Central memory CD8-positive, alpha-beta T cell (primary cell): ENCODE measurements at regions not wholly inside any gene's neighbourhood (a gene's known extent, or its start where the extent isn't known, plus 50 kb on each side); places are given as distances from the start of the nearest gene placed in this dataset.
"Not testable (repeated sequence)": the region's sequence is repeated elsewhere in the genome, so short reads cannot be mapped to it uniquely, and the experiment has no call there.

Source experiments
- ATAC-seq: fragments of 150-1000 bp; cut with Tn5 transposase; replicated peaks from 2 replicates; pipeline ENCODE4 v1.10.0; 2022; ENCODE audit warnings: mild to moderate bottlenecking, moderate FRiP score, moderate number of reproducible peaks; ENCODE audit not compliant: poor library complexity, severe bottlenecking; ENCODE audit errors: extremely low read depth
- DNase-seq, 2 donors: peaks; one replicate each; pipeline ENCODE4 v3.0.0; 2021; ENCODE audit warnings: low spot score in 2 of 2
- H3K27ac Mint-ChIP-seq: one replicate; pipeline ENCODE4 v1.8.0; 2022; ENCODE audit warnings: low read depth, mild to moderate bottlenecking, moderate library complexity, mixed read lengths
- H3K27me3 Mint-ChIP-seq: one replicate; pipeline ENCODE4 v1.8.0; 2022; ENCODE audit warnings: mixed read lengths
- H3K36me3 Mint-ChIP-seq: one replicate; pipeline ENCODE4 v1.8.0; 2022; ENCODE audit warnings: mild to moderate bottlenecking, moderate library complexity, mixed read lengths; ENCODE audit not compliant: insufficient read depth
- H3K4me1 Mint-ChIP-seq: one replicate; pipeline ENCODE4 v1.8.0; 2022; ENCODE audit warnings: mixed read lengths
- H3K4me3 Mint-ChIP-seq: one replicate; pipeline ENCODE4 v1.8.0; 2022; ENCODE audit warnings: mild to moderate bottlenecking, moderate library complexity, mixed read lengths
- H3K9me3 Mint-ChIP-seq: one replicate; pipeline ENCODE4 v1.8.0; 2022; ENCODE audit warnings: mixed read lengths

GRCh38 chr6:50369996-50370395, 320.3 kb upstream of the DEFB112 start:
- no peak for ATAC-seq
- H3K27me3 Mint-ChIP-seq, result no peaks in the 10 kb centered on the region
- H3K9me3 Mint-ChIP-seq, result peaks cover 8% of the 10 kb centered on the region
- H3K36me3 Mint-ChIP-seq, result no peaks in the 10 kb centered on the region
- no peaks in the 10 kb centered on the region for H3K4me1 Mint-ChIP-seq
- H3K27ac Mint-ChIP-seq, result no peak overlapping the region
- DNase-seq, result no peak
- H3K4me3 Mint-ChIP-seq, result no peak overlapping the region

- DNase-seq, result no peak
- Mint-ChIP-seq H3K27me3 (no peaks in the 10 kb centered on the region), H3K4me1 (no peaks in the 10 kb centered on the region), H3K4me3 (no peak overlapping the region), H3K9me3 (peaks cover 10% of the 10 kb centered on the region), H3K36me3 (no peaks in the 10 kb centered on the region), H3K27ac (no peak overlapping the region)
- no peak for ATAC-seq
These were observed 330.8 kb upstream of the DEFB112 start for GRCh38 chr6:50380406-50381098.

- DNase-seq (no peak), ATAC-seq (no peak)
- Mint-ChIP-seq H3K27me3 (no peaks in the 10 kb centered on the region), H3K4me3 (no peak overlapping the region), H3K27ac (no peak overlapping the region), H3K9me3 (peaks cover 12% of the 10 kb centered on the region), H3K36me3 (no peaks in the 10 kb centered on the region), H3K4me1 (no peaks in the 10 kb centered on the region)
These were observed 331.3 kb upstream of the DEFB112 start for GRCh38 chr6:50381099-50381415.

- Mint-ChIP-seq H3K9me3 (peaks cover 24% of the 10 kb centered on the region), H3K4me3 (no peak overlapping the region), H3K27ac (no peak overlapping the region), H3K4me1 (no peaks in the 10 kb centered on the region), H3K36me3 (no peaks in the 10 kb centered on the region), H3K27me3 (no peaks in the 10 kb centered on the region)
- DNase-seq (no peak), ATAC-seq (no peak)
These were observed 322.9 kb upstream of the TFAP2D start for GRCh38 chr6:50390416-50390815.

GRCh38 chr6:50394139-50394538, 319.2 kb upstream of the TFAP2D start:
- not testable (repeated sequence) for H3K4me1 Mint-ChIP-seq, ATAC-seq, H3K27ac Mint-ChIP-seq, H3K4me3 Mint-ChIP-seq, H3K36me3 Mint-ChIP-seq, DNase-seq, H3K27me3 Mint-ChIP-seq
- peaks cover 13% of the 10 kb centered on the region for H3K9me3 Mint-ChIP-seq

- ATAC-seq (no peak), DNase-seq (no peak)
- no peaks in the 10 kb centered on the region for H3K36me3 Mint-ChIP-seq
- no peaks in the 10 kb centered on the region for H3K27me3 Mint-ChIP-seq
- no peak overlapping the region for H3K4me3 Mint-ChIP-seq
- no peak overlapping the region for H3K27ac Mint-ChIP-seq
- no peaks in the 10 kb centered on the region for H3K4me1 Mint-ChIP-seq
- H3K9me3 Mint-ChIP-seq, result peaks cover 11% of the 10 kb centered on the region
These were observed 308.7 kb upstream of the TFAP2D start for GRCh38 chr6:50404643-50405042.

GRCh38 chr6:50410579-50410978, 302.7 kb upstream of the TFAP2D start:
- no peaks in the 10 kb centered on the region for H3K36me3 Mint-ChIP-seq
- H3K27me3 Mint-ChIP-seq, result no peaks in the 10 kb centered on the region
- no peaks in the 10 kb centered on the region for H3K4me1 Mint-ChIP-seq
- DNase-seq (no peak), ATAC-seq (no peak)
- H3K4me3 Mint-ChIP-seq, result no peak overlapping the region
- H3K9me3 Mint-ChIP-seq, result peaks cover 27% of the 10 kb centered on the region
- H3K27ac Mint-ChIP-seq, result no peak overlapping the region

GRCh38 chr6:50421041-50421440, 292.3 kb upstream of the TFAP2D start:
- not testable (repeated sequence) for H3K36me3 Mint-ChIP-seq

GRCh38 chr6:50427267-50427666, 286.1 kb upstream of the TFAP2D start:
- Mint-ChIP-seq H3K4me1 (no peaks in the 10 kb centered on the region), H3K27me3 (no peaks in the 10 kb centered on the region), H3K27ac (no peak overlapping the region), H3K36me3 (no peaks in the 10 kb centered on the region), H3K9me3 (peaks cover 5% of the 10 kb centered on the region), H3K4me3 (no peak overlapping the region)
- no peak for ATAC-seq
- no peak for DNase-seq

More at GRCh38 chr6:50421041-50421440, 292.3 kb upstream of the TFAP2D start:
- H3K4me3 Mint-ChIP-seq, DNase-seq, H3K4me1 Mint-ChIP-seq, H3K27me3 Mint-ChIP-seq, ATAC-seq: not testable (repeated sequence)
- Mint-ChIP-seq H3K27ac (peak overlapping the region; percentile 76), H3K9me3 (peaks cover 21% of the 10 kb centered on the region)

GRCh38 chr6:50437901-50438300, 275.4 kb upstream of the TFAP2D start:
- DNase-seq (no peak), ATAC-seq (no peak)
- H3K9me3 Mint-ChIP-seq, result peaks cover 34% of the 10 kb centered on the region
- no peaks in the 10 kb centered on the region for H3K27me3 Mint-ChIP-seq
- no peak overlapping the region for H3K27ac Mint-ChIP-seq
- no peak overlapping the region for H3K4me3 Mint-ChIP-seq
- H3K36me3 Mint-ChIP-seq, result no peaks in the 10 kb centered on the region
- H3K4me1 Mint-ChIP-seq, result no peaks in the 10 kb centered on the region

- DNase-seq, result no peak
- H3K27me3 Mint-ChIP-seq, result no peaks in the 10 kb centered on the region
- no peak overlapping the region for H3K4me3 Mint-ChIP-seq
- peaks cover 28% of the 10 kb centered on the region for H3K9me3 Mint-ChIP-seq
- H3K36me3 Mint-ChIP-seq, result no peaks in the 10 kb centered on the region
- H3K4me1 Mint-ChIP-seq, result no peaks in the 10 kb centered on the region
- no peak overlapping the region for H3K27ac Mint-ChIP-seq
- no peak for ATAC-seq
These were observed 270.7 kb upstream of the TFAP2D start for GRCh38 chr6:50442531-50443040.

- Mint-ChIP-seq H3K9me3 (peaks cover 28% of the 10 kb centered on the region), H3K36me3 (no peaks in the 10 kb centered on the region), H3K4me1 (no peaks in the 10 kb centered on the region), H3K27me3 (no peaks in the 10 kb centered on the region), H3K4me3 (no peak overlapping the region), H3K27ac (no peak overlapping the region)
- DNase-seq, result no peak
- ATAC-seq, result no peak
These were observed 270.2 kb upstream of the TFAP2D start for GRCh38 chr6:50443144-50443543.

- DNase-seq, result no peak
- no peak overlapping the region for H3K4me3 Mint-ChIP-seq
- H3K4me1 Mint-ChIP-seq, result no peaks in the 10 kb centered on the region
- no peaks in the 10 kb centered on the region for H3K27me3 Mint-ChIP-seq
- H3K36me3 Mint-ChIP-seq, result no peaks in the 10 kb centered on the region
- no peak for ATAC-seq
- H3K9me3 Mint-ChIP-seq, result peaks cover 14% of the 10 kb centered on the region
- H3K27ac Mint-ChIP-seq, result no peak overlapping the region
These were observed 264.2 kb upstream of the TFAP2D start for GRCh38 chr6:50449128-50449527.
